OCI-LY1 (cell line): ENCODE measurements at regions not wholly inside any gene's neighbourhood (a gene's known extent, or its start where the extent isn't known, plus 50 kb on each side); places are given as distances from the start of the nearest gene placed in this dataset.

Experiments
- EZH2 ChIP-seq: fragments of 200-600 bp; sonication (generic), shearing (Covaris generic); IDR thresholded peaks from 2 replicates; pipeline ENCODE4 v1.8.0; 2017; ENCODE audit warnings: borderline replicate concordance, mixed run types, mild to moderate bottlenecking, antibody characterized with exemption, low read length, moderate library complexity, mixed read lengths
- TF ChIP-seq, protein P1 (sequence below): fragments of 200-600 bp; sonication (generic), shearing (Covaris generic); IDR thresholded peaks from 2 replicates; pipeline ENCODE4 v1.5.1; 2017; ENCODE audit warnings: mild to moderate bottlenecking, antibody characterized with exemption, low read length, moderate library complexity, mixed read lengths

GRCh38 chr9:87146933-87147332 is 199.6 kb upstream of the GAS1 start:
- TF ChIP-seq, protein P1, sequence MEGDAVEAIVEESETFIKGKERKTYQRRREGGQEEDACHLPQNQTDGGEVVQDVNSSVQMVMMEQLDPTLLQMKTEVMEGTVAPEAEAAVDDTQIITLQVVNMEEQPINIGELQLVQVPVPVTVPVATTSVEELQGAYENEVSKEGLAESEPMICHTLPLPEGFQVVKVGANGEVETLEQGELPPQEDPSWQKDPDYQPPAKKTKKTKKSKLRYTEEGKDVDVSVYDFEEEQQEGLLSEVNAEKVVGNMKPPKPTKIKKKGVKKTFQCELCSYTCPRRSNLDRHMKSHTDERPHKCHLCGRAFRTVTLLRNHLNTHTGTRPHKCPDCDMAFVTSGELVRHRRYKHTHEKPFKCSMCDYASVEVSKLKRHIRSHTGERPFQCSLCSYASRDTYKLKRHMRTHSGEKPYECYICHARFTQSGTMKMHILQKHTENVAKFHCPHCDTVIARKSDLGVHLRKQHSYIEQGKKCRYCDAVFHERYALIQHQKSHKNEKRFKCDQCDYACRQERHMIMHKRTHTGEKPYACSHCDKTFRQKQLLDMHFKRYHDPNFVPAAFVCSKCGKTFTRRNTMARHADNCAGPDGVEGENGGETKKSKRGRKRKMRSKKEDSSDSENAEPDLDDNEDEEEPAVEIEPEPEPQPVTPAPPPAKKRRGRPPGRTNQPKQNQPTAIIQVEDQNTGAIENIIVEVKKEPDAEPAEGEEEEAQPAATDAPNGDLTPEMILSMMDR: no peak
- no peak for TF ChIP-seq EZH2
